Sigmoid colon (tissue), 4 donors: ENCODE measurements at regions not wholly inside any gene's neighbourhood (a gene's known extent, or its start where the extent isn't known, plus 50 kb on each side); places are given as distances from the start of the nearest gene placed in this dataset.

Experiments
- POLR2A ChIP-seq, 2 donors: fragments of 450-650 bp; IDR thresholded peaks; one replicate each; pipeline ENCODE4 v1.6.1; 2016; ENCODE audit warnings: antibody characterized with exemption in 2 of 2, mild to moderate bottlenecking in 2 of 2, moderate library complexity in 2 of 2
- POLR2AphosphoS5 ChIP-seq, 4 donors: sonication (generic); formaldehyde crosslinking; IDR thresholded peaks; one replicate each; pipeline ENCODE4 v1.6.1; 2017; ENCODE audit warnings: antibody characterized with exemption in 4 of 4
- TF ChIP-seq, protein P1 (sequence below), 4 experiments: fragments of 450-650 bp in 3 of 4; fragments of 200-600 bp in 1 of 4; IDR thresholded peaks; one replicate each; pipeline ENCODE4 v1.5.1; 2016 to 2019; ENCODE audit warnings: antibody characterized with exemption in 4 of 4, mild to moderate bottlenecking in 3 of 4, moderate library complexity in 2 of 4

DNA sequence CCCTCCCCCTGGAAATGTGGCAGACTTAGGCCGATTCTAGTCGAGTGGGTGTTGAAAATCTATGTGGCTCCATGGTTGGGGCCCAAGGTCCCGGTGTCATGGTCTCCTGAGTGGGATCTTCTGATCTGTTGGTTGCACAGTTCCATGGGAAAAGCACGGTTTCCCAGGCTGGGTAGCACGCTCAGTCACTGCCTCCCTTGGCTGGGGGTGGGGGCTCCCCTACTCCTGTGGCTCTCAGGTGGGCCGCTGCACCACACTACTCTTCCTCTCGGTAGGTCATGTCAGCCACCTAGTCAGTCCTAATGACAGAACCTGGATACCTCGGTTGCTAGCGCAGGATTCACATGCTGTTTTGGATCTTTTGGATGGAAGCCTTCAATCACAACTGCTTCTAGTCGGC is 247.0 kb downstream of the SPRY2 start:
- TF ChIP-seq POLR2A (IDR thresholded peaks at IDR 0.05): no peak
- no peak for TF ChIP-seq POLR2AphosphoS5 (IDR thresholded peaks at IDR 0.05)
- TF ChIP-seq, protein P1, sequence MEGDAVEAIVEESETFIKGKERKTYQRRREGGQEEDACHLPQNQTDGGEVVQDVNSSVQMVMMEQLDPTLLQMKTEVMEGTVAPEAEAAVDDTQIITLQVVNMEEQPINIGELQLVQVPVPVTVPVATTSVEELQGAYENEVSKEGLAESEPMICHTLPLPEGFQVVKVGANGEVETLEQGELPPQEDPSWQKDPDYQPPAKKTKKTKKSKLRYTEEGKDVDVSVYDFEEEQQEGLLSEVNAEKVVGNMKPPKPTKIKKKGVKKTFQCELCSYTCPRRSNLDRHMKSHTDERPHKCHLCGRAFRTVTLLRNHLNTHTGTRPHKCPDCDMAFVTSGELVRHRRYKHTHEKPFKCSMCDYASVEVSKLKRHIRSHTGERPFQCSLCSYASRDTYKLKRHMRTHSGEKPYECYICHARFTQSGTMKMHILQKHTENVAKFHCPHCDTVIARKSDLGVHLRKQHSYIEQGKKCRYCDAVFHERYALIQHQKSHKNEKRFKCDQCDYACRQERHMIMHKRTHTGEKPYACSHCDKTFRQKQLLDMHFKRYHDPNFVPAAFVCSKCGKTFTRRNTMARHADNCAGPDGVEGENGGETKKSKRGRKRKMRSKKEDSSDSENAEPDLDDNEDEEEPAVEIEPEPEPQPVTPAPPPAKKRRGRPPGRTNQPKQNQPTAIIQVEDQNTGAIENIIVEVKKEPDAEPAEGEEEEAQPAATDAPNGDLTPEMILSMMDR (IDR thresholded peaks at IDR 0.05): no peak
